ENCODE measurements at regions not wholly inside any gene's neighbourhood (a gene's known extent, or its start where the extent isn't known, plus 50 kb on each side); places are given as distances from the start of the nearest gene placed in this dataset.

DNA sequence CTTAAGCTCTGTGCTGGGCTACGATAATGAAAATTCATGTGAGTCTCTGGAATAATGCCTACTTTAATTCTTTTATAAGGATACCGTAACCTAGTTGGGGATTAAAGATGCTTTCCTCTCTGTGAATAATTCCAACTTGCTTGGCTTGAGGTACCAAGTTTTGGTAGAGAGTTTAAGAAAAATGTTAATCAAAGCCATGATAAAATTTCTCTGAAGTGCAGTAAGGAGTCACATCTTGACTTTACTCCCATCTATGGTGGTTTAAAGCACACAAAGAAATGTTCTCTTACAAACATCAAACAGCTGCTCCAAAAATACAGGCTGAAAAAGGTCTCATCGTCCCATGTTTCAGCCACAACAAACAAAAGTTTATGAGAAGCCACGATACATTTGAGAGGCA lies 284.8 kb upstream of the TBX3 start:
- DNase-seq = no peak
- H3K36me3 ChIP-seq = no peaks in the 10 kb centered on the region
- H3K9me3 ChIP-seq = no peaks in the 10 kb centered on the region
- no peak overlapping the region for H3K4me3 ChIP-seq
- no peaks in the 10 kb centered on the region for H3K27me3 ChIP-seq

DNA sequence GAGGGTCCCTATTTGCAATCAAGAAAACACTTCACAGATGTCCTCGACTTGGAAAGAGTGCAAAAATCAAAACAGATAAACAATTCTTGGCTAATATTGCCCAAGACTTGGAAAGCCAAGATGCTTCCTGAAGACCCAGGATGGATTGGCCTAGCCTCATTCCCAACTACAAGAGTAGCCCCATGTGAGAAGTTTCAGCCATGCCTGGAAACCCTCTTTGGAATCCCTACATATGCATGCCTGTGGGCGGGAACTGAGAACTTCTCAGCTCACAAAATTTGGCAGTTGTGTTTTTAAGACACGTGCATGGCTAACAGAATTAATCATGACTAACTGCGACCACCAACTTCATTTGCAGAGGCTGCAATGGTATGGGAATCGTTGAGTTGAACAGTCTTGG lies 283.2 kb upstream of the TBX3 start:
- Histone ChIP-seq H3K4me3 (no peak overlapping the region), H3K36me3 (no peaks in the 10 kb centered on the region), H3K9me3 (no peaks in the 10 kb centered on the region; the same call in 1 of the 2 replicates), H3K27me3 (no peaks in the 10 kb centered on the region)
- DNase-seq = no peak

DNA sequence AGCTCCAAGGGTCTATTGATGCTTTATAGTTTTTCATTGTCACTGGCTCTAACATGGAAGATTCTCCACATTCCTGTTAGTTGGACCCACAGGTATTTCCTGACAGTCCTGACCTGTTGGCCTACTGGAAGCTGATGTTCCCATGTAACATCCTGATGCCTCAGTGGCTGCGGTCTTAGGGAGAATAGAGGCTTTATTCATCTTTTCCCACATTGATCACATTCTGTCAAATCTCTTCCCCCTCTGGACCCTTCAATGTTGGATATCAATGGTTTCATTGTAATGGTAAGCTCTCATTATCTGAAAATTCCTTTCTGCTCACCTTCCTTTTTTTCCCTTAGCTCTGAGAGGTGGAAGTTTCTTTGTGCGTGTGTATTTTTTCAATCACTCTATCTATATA lies 280.9 kb upstream of the TBX3 start:
- Histone ChIP-seq H3K9me3 (no peaks in the 10 kb centered on the region; the same call in 1 of the 2 replicates), H3K4me3 (no peak overlapping the region), H3K36me3 (no peaks in the 10 kb centered on the region), H3K27me3 (no peaks in the 10 kb centered on the region)
- no peak for DNase-seq

DNA sequence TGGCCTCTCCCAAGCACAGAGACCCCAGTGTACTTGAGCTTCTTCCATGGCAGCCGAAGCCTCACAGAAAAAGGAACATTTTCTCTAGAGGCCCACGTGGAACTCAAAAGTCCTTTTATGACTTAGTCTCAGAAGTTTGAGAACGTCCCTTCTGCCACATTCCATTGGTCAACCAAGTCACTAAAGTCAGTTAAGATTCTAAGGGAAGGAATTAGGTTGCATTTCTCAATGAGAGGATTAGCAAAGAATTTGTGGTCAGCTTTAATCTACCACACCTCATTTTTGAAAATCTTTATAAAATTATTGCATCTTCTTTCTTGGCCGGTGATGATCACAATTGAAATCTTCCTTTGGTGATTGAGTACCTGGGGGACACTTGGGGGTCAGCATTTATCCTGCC lies 279.9 kb upstream of the TBX3 start:
- H3K9me3 ChIP-seq = no peaks in the 10 kb centered on the region; the same call in 1 of the 2 replicates
- DNase-seq = no peak
- no peaks in the 10 kb centered on the region for H3K27me3 ChIP-seq
- no peaks in the 10 kb centered on the region for H3K36me3 ChIP-seq
- no peak overlapping the region for H3K4me3 ChIP-seq

DNA sequence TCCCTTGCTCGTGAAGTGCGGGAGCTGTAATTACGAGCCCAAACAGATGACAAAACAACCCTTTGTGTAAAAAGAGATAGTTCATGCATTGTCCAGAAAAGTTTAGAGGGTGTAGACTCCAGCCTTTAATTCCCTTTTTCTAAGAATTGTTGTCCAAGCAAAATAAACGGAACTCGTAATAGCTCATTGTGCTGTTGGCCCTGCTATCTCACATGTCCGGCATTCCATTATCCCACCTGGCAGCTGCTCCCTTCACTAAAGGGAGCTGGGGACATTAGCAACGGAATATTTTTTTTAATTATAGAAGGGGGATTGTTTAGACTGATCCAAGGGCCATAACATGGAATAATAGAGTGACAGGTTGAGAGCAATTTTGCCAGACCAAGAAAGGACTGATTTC lies 277.5 kb upstream of the TBX3 start:
- H3K36me3 ChIP-seq = no peaks in the 10 kb centered on the region
- DNase-seq = no peak
- no peaks in the 10 kb centered on the region; the same call in 1 of the 2 replicates for H3K9me3 ChIP-seq
- no peaks in the 10 kb centered on the region for H3K27me3 ChIP-seq
- H3K4me3 ChIP-seq = no peak overlapping the region

DNA sequence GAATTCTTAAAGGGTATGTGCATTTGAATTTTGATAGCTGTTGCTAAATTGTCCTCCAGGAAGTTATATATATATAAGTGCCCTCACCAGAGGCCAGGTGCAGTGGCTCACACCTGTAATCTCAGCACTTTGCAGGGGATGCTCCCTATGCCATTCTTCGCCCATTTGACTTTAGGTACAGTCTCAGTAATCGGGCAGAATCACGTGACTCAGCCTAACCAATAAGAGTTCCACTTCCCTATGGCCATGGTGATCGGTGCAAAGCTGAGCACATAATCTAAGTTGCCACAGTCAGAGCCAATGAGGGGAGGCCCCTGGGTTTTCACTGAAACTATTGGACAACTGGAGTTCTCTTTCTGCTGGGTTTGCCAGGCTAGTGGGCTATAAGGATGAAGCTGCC lies 274.6 kb upstream of the TBX3 start:
- Histone ChIP-seq H3K27me3 (no peaks in the 10 kb centered on the region), H3K9me3 (no peaks in the 10 kb centered on the region; the same call in 1 of the 2 replicates), H3K4me3 (no peak overlapping the region), H3K36me3 (no peaks in the 10 kb centered on the region)
- DNase-seq = no peak

DNA sequence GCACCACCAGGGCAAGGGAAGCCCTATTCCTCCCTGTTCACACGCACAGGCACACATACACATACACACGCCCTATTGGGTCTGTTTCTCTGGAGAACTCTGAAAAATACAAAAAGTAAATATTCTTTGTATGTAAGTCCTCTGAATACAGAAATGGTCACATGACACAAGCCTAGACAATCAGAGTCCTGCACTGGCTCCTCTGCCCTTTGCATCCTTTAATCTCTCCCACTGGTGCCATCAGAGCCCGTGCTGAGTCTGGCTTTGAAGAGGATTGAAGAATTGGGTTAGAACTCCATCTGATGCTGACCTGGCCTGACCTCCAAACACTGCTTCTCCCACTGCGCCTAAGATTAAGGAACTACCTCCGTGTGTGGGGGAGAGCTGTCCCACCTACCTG lies 273.2 kb upstream of the TBX3 start:
- no peak for DNase-seq
- H3K36me3 ChIP-seq = no peaks in the 10 kb centered on the region
- no peak overlapping the region for H3K4me3 ChIP-seq
- H3K27me3 ChIP-seq = no peaks in the 10 kb centered on the region
- H3K9me3 ChIP-seq = no peaks in the 10 kb centered on the region

DNA sequence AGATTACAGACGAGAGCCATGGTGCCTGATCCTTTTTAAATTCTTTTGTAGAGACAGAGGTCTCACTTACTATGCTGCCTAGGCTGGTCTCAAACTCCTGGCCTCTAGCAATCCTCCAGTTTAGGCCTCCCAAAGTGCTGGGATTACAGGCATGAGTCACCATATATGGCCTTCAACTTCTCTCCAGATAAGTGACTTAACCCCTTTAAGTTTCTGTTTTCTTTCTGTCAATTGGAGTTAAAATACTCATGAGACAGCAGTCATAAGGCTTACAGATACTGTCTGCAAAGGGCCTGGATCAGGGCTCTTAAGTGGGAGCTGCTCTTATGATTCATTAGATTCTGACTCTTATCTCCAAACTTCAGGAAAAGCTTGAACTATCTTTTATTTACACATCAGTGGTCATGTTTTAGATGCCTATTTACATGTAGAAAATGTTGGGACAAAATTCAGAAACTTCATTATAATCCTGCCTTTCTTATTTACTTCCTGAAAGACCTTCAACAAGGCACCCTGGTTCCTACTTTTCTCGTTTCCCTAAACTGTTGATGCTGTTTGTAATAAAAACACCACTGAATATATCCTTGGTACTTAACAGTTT lies 271.5 kb upstream of the TBX3 start:
- Histone ChIP-seq H3K27me3 (no peaks in the 10 kb centered on the region), H3K36me3 (no peaks in the 10 kb centered on the region), H3K9me3 (no peaks in the 10 kb centered on the region), H3K4me3 (no peak overlapping the region)
- no peak for DNase-seq

DNA sequence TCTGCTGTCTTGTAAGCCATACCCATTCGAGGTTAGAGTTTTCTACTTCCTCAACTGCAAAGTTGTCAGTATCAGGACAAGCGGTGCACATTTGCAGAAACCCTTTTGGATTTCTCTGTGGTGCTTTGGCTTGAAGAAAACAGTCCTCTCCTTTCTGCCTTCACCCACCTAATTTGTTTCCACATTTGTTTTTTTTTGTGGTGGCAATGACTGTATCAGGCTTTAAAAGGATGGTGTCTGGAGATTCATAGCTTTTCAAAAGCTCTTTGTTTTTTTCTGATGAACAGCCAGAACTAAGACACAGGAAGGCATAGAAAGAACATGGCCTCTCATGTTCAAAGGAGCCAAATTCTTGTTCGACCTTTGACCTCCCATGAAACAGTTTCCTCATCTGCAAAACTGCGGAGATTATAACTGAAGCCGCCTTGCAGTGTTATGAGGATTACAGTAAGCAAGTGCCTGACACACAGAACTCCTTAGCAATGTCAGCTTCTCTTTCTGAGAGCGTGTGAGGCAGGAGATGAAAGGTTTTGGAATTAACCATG lies 270.6 kb upstream of the TBX3 start:
- Histone ChIP-seq H3K4me3 (no peak overlapping the region), H3K27me3 (no peaks in the 10 kb centered on the region), H3K9me3 (no peaks in the 10 kb centered on the region), H3K36me3 (no peaks in the 10 kb centered on the region)
- no peak for DNase-seq

DNA sequence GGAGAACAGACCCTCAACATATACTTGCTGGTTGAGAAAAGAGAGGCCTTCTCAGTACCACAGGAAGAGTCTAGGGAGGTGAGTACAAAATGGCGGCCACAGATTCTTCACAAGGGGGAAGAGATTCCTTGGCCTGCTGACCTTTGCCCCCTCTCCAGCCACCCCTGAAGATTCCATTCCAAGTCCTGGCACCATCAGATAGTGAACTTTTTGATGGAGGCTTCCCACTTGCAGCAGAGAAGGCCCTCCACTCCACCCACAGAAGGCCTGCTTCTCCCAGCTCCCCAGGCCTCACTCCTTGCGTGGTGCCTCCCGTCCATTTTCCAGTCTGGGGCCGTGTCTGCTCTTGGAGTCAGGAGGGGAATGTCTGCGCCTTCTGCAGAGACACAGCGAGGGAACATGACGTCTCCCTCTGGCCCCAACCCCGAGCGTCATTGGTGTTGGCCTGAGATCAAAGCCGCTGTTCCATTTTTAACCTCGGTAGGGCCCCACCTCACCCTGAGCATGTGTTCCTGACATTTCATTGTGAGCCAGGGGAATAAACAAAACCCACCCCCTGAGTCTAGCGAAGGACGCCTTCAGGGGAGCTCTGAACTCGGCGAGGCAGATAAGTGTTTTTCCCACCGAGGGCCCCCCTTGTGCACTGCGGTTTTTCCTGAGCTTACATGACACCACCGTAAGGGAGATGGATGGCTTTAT lies 268.7 kb upstream of the TBX3 start:
- Histone ChIP-seq H3K4me3 (no peak overlapping the region), H3K9me3 (no peaks in the 10 kb centered on the region), H3K27me3 (no peaks in the 10 kb centered on the region), H3K36me3 (no peaks in the 10 kb centered on the region)
- DNase-seq = no peak

DNA sequence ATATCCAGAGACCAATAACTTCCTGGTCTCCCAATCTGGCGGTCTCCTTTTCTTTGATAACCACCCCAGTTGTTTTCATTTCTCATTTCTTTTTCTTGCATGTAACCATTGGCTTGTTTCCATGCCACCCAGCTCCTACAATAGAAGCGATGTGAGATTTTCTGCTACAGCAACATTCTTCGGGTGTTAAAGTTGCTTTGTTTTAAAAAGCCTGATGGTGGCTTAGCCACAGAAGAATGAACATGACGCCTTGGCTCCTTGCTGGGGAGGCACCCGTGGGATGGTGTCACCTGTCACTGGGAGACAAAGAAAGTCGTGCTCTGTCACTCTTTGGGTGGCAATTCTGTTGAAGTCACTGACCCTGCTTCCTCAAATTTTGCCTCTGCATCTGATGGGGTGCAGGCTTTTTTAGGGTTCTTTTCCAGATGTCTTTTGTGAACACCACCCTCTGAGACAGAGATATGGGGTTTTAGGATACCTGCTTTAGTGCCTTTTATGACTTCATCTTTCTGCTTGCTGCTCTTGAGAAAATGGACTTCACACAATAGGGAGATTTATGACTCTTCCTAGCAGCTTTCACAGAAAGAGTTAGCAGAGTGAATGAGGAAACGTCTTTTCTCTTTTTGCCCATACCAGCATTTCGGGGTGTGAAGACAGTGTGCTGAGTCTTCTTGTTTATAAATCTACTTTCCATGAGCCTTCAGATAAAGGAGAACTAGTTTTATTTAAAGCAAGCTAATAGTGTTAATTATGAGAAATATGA lies 265.3 kb upstream of the TBX3 start:
- Histone ChIP-seq H3K27me3 (no peaks in the 10 kb centered on the region), H3K4me3 (no peak overlapping the region), H3K36me3 (no peaks in the 10 kb centered on the region), H3K9me3 (no peaks in the 10 kb centered on the region)
- DNase-seq = no peak

DNA sequence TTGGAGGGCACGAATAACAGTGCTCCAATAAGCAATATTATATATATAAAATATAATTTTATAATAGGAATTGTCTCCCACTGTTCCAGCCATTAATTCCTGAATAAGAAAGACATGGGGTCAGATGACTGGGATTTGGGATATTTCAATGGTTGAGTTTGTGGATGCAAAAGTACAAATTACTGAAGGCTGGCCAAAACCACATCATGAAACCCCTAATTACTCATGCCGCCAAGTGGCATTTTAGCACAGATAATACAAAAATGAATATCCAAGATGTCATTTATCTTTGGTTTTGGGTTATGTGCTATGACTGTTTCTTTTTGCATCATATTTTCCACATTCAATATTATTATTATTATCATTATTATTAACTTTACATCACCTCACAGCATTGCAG lies 261.4 kb upstream of the TBX3 start:
- DNase-seq = no peak
- no peaks in the 10 kb centered on the region for H3K36me3 ChIP-seq

DNA sequence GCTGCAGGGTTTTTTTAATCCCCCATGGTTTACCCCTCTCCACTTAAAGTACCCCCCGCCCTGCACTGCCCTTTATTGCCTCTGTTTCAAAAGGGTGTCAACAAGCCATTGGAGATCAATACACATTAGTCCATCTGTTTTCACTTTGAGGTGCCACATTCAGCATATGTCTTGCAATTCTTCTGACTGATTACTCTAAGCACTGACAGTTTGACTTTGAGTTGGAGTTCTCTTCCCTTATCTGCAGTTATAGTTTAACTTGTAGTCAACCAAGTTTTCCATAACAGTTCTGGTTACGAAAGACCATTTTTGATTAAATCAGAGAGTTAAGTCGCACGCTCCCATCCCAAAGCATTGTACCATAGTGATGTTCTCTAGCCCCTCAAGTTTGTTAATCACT lies 260.8 kb upstream of the TBX3 start:
- Histone ChIP-seq H3K4me3 (no peak overlapping the region), H3K27me3 (no peaks in the 10 kb centered on the region), H3K36me3 (no peaks in the 10 kb centered on the region)

More for the DNA sequence above, 261.4 kb upstream of the TBX3 start:
- Histone ChIP-seq H3K4me3 (no peak overlapping the region), H3K27me3 (no peaks in the 10 kb centered on the region), H3K9me3 (no peaks in the 10 kb centered on the region)

DNA sequence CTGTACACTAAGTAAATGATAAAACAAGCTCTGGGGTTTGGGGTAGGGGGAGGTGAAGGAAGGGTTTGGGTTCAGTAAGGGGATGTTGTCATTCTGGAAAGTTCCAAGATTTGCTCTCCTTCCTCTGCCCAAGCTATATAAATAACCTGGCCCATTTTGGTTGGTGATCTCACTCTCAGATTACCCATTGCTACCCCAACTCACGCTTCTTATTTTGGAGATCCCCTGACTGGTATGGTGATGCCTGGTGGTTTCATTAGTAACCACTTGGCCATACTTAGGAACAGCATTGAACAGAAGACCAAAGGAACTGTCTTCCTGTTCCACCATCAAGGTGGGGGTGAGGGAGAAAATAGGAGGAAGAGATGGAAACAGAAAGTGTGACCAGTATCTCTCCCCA lies 259.6 kb upstream of the TBX3 start:
- DNase-seq = no peak

More for the DNA sequence above, 260.8 kb upstream of the TBX3 start:
- H3K9me3 ChIP-seq = no peaks in the 10 kb centered on the region; the same call in 1 of the 2 replicates
- DNase-seq = no peak

DNA sequence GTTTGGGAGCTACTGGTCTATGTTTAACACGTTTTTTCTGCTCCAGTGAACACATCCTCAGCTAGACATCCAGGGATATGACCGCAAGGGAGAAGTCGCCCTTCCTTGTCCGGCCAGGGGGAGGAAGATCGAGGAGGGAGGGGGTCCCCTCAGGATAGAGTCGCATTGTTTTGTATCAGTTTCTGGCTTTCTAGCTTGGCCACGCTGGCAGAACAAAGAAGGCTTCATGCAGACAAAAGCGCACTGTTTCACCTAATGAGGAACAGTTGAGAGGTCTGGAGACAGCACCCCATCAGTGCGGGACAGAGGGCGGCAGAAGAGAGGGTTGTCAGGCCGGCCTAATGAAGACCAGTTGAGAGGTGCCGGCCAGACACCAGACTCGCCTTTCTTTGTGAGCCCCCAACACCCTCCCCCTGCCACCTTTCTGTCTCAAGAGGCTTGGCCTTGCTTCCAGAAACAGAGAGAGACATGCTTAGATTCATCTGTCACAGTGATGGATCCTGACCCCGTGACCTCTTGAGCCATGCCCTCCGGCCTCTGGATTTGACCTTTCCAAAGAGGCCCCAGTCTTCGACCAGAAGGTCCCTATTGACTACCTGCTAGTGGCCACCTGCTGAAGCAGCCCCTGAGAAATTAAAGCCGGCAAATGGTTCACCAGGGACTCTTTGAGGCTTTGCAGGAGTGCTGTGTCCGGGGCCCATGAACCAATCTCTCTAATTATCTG lies 254.7 kb upstream of the TBX3 start:
- no peaks in the 10 kb centered on the region; the same call in 1 of the 2 replicates for H3K9me3 ChIP-seq
- no peak for DNase-seq
- no peaks in the 10 kb centered on the region for H3K27me3 ChIP-seq
- H3K4me3 ChIP-seq = no peak overlapping the region
- no peaks in the 10 kb centered on the region for H3K36me3 ChIP-seq

More for the DNA sequence above, 259.6 kb upstream of the TBX3 start:
- Histone ChIP-seq H3K27me3 (no peaks in the 10 kb centered on the region), H3K4me3 (no peak overlapping the region), H3K36me3 (no peaks in the 10 kb centered on the region), H3K9me3 (no peaks in the 10 kb centered on the region; the same call in 1 of the 2 replicates)

DNA sequence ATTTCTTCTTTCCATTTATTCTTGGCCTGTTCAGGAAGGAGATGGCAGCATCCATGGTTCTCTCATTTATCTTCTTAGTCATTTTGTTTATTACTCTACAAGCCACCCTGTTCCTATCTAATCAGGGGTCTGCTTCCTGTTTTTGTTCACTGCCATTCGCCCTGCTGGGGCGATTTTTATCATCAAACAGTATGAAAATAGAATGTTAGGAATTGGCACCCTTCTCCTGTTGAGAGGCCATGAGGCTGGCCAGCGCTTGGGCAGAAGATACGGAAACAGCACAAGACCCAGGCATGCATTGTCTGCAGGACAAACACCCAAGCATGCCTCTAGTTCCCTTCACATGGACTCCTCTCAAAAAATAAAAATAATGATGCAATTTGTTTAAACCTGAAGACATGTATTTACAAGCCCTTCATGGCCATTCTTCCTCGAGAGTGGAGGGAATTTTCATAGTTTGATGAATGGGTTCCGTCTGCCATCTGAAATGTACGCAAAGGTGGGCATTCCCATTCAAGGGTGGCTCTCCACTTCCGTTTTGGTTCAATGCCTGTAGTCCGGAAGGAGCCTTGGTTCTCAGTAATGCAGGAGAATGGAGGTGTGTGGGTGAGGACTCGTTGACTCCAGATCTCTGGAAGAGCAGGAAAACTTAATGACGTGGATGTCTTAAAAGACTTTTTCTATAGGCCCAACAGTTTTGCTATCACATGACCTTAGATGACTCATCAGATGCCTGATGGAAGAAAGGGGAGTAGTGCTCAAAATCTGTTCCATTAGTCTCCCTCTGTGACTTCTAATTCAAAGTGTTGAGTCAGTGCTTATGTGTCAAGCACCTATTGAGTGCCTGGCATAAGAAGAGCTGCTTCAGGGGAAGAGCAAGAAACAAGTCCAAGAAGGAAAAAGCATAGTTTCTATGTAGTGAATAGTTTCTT lies 252.4 kb upstream of the TBX3 start:
- H3K27me3 ChIP-seq = no peaks in the 10 kb centered on the region
- peak; percentile 17 for DNase-seq
- no peak overlapping the region for H3K4me3 ChIP-seq
- peaks cover under 1% of the 10 kb centered on the region for H3K9me3 ChIP-seq
- H3K36me3 ChIP-seq = no peaks in the 10 kb centered on the region
